HEK293 (cell line): ENCODE measurements at regions not wholly inside any gene's neighbourhood (a gene's known extent, or its start where the extent isn't known, plus 50 kb on each side); places are given as distances from the start of the nearest gene placed in this dataset.
A peak's percentile ranks its signal among the peaks of the same experiment; 100 is the strongest.

ENCODE experiments used
- CTCF ChIA-PET: fragments of 350-600 bp; formaldehyde crosslinking; extraction: SDS; loops from one replicate; lab custom pipeline; 2021; ENCODE audit warnings: antibody characterized with exemption; lab: Yijun Ruan, JAX
- POLR2A ChIA-PET: fragments of 300-600 bp; formaldehyde crosslinking; extraction: SDS; loops from one replicate; lab custom pipeline; 2020; ENCODE audit warnings: antibody characterized with exemption, inconsistent platforms; lab: Yijun Ruan, JAX
- H3K27ac ChIP-seq: fragments of 200-500 bp; sonication (Bioruptor generic); 2 replicates; pipeline ENCODE4 v1.5.1; 2014; ENCODE audit warnings: low read depth, low read length, control low read depth, inconsistent platforms; ENCODE audit errors: extremely low read depth
- H3K36me3 ChIP-seq, 2 experiments: fragments of 200-500 bp in 1 of 2; sonication (Bioruptor generic) in 1 of 2; 1 replicate in 1 of 2; 2 replicates in 1 of 2; pipeline ENCODE4 v1.5.1; 2014 to 2017; ENCODE audit warnings: inconsistent platforms in 2 of 2, low read length in 2 of 2; ENCODE audit not compliant: control insufficient read depth in 2 of 2, insufficient read depth in 1 of 2
- H3K4me1 ChIP-seq: fragments of 200-500 bp; sonication (Bioruptor generic); 2 replicates; pipeline ENCODE4 v1.5.1; 2014; ENCODE audit warnings: mild to moderate bottlenecking, low read length, inconsistent platforms; ENCODE audit not compliant: control insufficient read depth, insufficient read depth
- H3K4me3 ChIP-seq: 2 replicates; pipeline ENCODE4 v1.5.1; 2011; ENCODE audit warnings: low read depth, mild to moderate bottlenecking, control low read depth, low read length, moderate library complexity
- H3K9me3 ChIP-seq: fragments of 200-500 bp; sonication (Bioruptor generic); 2 replicates; pipeline ENCODE4 v1.5.1; 2014; ENCODE audit warnings: low read depth, low read length, inconsistent platforms; ENCODE audit not compliant: control insufficient read depth, insufficient read depth
- GLI2 ChIP-seq: fragments of 450-650 bp; formaldehyde crosslinking; IDR thresholded peaks from 2 replicates; pipeline ENCODE4; 2017; ENCODE audit warnings: missing biosample characterization, missing genetic modification characterization, low read depth, borderline replicate concordance
- GLIS2 ChIP-seq: fragments of 450-650 bp; formaldehyde crosslinking; IDR thresholded peaks from 2 replicates; pipeline ENCODE4 v1.5.1; 2016; ENCODE audit warnings: missing biosample characterization, missing genetic modification characterization
- KLF1 ChIP-seq: fragments of 450-650 bp; formaldehyde crosslinking; IDR thresholded peaks from 2 replicates; pipeline ENCODE4 v1.5.1; 2016; ENCODE audit warnings: missing biosample characterization, missing genetic modification characterization
- REPIN1 ChIP-seq: fragments of 450-650 bp; formaldehyde crosslinking; IDR thresholded peaks from 2 replicates; pipeline ENCODE4 v1.5.1; 2017; ENCODE audit warnings: missing biosample characterization, missing genetic modification characterization, low read depth
- TCF7L2 ChIP-seq: IDR thresholded peaks from 2 replicates; pipeline ENCODE4 v1.6.1; 2011; ENCODE audit warnings: low read depth, mild to moderate bottlenecking, inconsistent platforms, low read length, moderate library complexity, borderline replicate concordance
- ZBTB20 ChIP-seq: fragments of 450-650 bp; formaldehyde crosslinking; IDR thresholded peaks from 2 replicates; pipeline ENCODE4 v1.5.1; 2016; ENCODE audit warnings: missing biosample characterization, missing genetic modification characterization
- ZFHX2 ChIP-seq: fragments of 450-650 bp; formaldehyde crosslinking; conservative IDR thresholded peaks from 2 replicates; pipeline ENCODE4 v1.5.1; 2016; ENCODE audit warnings: missing biosample characterization, missing genetic modification characterization
- ZNF121 ChIP-seq: fragments of 450-650 bp; formaldehyde crosslinking; IDR thresholded peaks from 2 replicates; pipeline ENCODE4 v1.5.1; 2016; ENCODE audit warnings: missing biosample characterization, missing genetic modification characterization
- ZNF16 ChIP-seq: fragments of 450-650 bp; formaldehyde crosslinking; IDR thresholded peaks from 2 replicates; pipeline ENCODE4 v1.5.1; 2016; ENCODE audit warnings: low read depth, missing biosample characterization, missing genetic modification characterization
- ZNF302 ChIP-seq: fragments of 450-650 bp; formaldehyde crosslinking; IDR thresholded peaks from 2 replicates; pipeline ENCODE4 v1.5.1; 2016; ENCODE audit warnings: missing biosample characterization, missing genetic modification characterization, low read depth
- ZNF37A ChIP-seq: fragments of 450-650 bp; IDR thresholded peaks from 2 replicates; pipeline ENCODE4 v1.5.1; 2018; ENCODE audit warnings: missing biosample characterization, missing genetic modification characterization
- ZNF423 ChIP-seq: fragments of 450-650 bp; formaldehyde crosslinking; IDR thresholded peaks from 2 replicates; pipeline ENCODE4 v1.5.1; 2016; ENCODE audit warnings: missing biosample characterization, missing genetic modification characterization
- ZNF433 ChIP-seq: fragments of 450-650 bp; formaldehyde crosslinking; IDR thresholded peaks from 2 replicates; pipeline ENCODE4 v1.5.1; 2016; ENCODE audit warnings: missing biosample characterization, missing genetic modification characterization, low read depth
- ZNF521 ChIP-seq: fragments of 450-650 bp; formaldehyde crosslinking; IDR thresholded peaks from 2 replicates; pipeline ENCODE4 v1.5.1; 2017; ENCODE audit warnings: missing biosample characterization, mild to moderate bottlenecking, missing genetic modification characterization
- ZNF544 ChIP-seq: fragments of 450-650 bp; formaldehyde crosslinking; IDR thresholded peaks from 2 replicates; pipeline ENCODE4 v1.5.0; 2017; ENCODE audit warnings: missing biosample characterization, missing genetic modification characterization
- ZNF558 ChIP-seq: fragments of 450-650 bp; formaldehyde crosslinking; IDR thresholded peaks from 2 replicates; pipeline ENCODE4 v1.5.1; 2016; ENCODE audit warnings: missing biosample characterization, missing genetic modification characterization
- ZNF654 ChIP-seq: fragments of 450-650 bp; formaldehyde crosslinking; IDR thresholded peaks from 2 replicates; pipeline ENCODE4 v1.5.1; 2016; ENCODE audit warnings: low read depth, missing biosample characterization, missing genetic modification characterization
- ZNF660 ChIP-seq: fragments of 450-650 bp; IDR thresholded peaks from 2 replicates; pipeline ENCODE4 v1.5.1; 2018; ENCODE audit warnings: missing biosample characterization, mild to moderate bottlenecking, missing genetic modification characterization
- TF ChIP-seq, protein P1 (sequence below): fragments of 450-650 bp; formaldehyde crosslinking; IDR thresholded peaks from 2 replicates; pipeline ENCODE4 v1.5.1; 2016; ENCODE audit warnings: missing biosample characterization, missing genetic modification characterization
- TF ChIP-seq, protein P2 (sequence below): fragments of 450-650 bp; formaldehyde crosslinking; IDR thresholded peaks from 2 replicates; pipeline ENCODE4 v1.5.1; 2017; ENCODE audit warnings: missing biosample characterization, missing genetic modification characterization
- TF ChIP-seq, protein P3 (sequence below): fragments of 450-650 bp; formaldehyde crosslinking; IDR thresholded peaks from 2 replicates; pipeline ENCODE4 v1.5.1; 2016; ENCODE audit warnings: missing biosample characterization, missing genetic modification characterization
- TF ChIP-seq, protein P4 (sequence below): fragments of 450-650 bp; formaldehyde crosslinking; IDR thresholded peaks from 2 replicates; pipeline ENCODE4 v1.5.0; 2017; ENCODE audit warnings: missing biosample characterization, missing genetic modification characterization, borderline replicate concordance

DNA sequence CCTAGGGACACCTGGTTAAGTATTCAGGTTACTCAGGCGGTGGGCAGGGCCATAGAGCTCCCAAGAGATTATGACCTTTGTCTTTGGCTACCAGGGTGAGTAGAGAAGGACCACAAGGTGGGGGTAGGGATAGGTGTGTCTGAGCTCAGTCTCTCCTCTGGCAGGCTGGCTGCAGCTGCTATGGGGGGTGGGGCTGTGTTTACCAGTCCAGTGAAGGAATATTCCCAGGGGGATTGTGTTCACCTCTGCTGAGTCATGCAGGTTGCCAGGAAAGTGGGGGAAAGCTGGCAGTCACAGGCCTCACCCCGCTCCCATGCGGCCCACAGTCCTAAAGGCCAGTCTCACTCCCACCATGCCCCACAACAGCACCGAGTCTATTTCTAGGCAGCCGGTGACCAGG is 53.6 kb upstream of the POU5F2 start:
- POLR2A ChIA-PET: no interaction called here
- TF ChIP-seq ZNF302 (no peak), KLF1 (tag by site-specific recombination) (peak; percentile 36; the same call in 1 of the 2 replicates)
- TF ChIP-seq, protein P1, sequence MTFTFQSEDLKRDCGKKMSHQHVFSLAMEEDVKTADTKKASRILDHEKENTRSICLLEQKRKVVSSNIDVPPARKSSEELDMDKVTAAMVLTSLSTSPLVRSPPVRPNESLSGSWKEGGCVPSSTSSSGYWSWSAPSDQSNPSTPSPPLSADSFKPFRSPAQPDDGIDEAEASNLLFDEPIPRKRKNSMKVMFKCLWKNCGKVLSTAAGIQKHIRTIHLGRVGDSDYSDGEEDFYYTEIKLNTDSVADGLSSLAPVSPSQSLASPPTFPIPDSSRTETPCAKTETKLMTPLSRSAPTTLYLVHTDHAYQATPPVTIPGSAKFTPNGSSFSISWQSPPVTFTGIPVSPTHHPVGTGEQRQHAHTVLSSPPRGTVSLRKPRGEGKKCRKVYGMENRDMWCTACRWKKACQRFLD (tag by site-specific recombination): no peak
- TF ChIP-seq, protein P2, sequence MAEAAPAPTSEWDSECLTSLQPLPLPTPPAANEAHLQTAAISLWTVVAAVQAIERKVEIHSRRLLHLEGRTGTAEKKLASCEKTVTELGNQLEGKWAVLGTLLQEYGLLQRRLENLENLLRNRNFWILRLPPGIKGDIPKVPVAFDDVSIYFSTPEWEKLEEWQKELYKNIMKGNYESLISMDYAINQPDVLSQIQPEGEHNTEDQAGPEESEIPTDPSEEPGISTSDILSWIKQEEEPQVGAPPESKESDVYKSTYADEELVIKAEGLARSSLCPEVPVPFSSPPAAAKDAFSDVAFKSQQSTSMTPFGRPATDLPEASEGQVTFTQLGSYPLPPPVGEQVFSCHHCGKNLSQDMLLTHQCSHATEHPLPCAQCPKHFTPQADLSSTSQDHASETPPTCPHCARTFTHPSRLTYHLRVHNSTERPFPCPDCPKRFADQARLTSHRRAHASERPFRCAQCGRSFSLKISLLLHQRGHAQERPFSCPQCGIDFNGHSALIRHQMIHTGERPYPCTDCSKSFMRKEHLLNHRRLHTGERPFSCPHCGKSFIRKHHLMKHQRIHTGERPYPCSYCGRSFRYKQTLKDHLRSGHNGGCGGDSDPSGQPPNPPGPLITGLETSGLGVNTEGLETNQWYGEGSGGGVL (tag by site-specific recombination): peak; percentile 50; the same call in 1 of the 2 replicates
- Histone ChIP-seq H3K4me1 (no peaks in the 10 kb centered on the region), H3K9me3 (no peaks in the 10 kb centered on the region), H3K4me3 (no peak overlapping the region), H3K36me3 (no peaks in the 10 kb centered on the region), H3K27ac (no peak overlapping the region)
- CTCF ChIA-PET: interaction anchor here (0.6 kb wide), 1 partner anchor 236 kb away, joined by 3 read pairs; no protein-coding TSS in a partner anchor

DNA sequence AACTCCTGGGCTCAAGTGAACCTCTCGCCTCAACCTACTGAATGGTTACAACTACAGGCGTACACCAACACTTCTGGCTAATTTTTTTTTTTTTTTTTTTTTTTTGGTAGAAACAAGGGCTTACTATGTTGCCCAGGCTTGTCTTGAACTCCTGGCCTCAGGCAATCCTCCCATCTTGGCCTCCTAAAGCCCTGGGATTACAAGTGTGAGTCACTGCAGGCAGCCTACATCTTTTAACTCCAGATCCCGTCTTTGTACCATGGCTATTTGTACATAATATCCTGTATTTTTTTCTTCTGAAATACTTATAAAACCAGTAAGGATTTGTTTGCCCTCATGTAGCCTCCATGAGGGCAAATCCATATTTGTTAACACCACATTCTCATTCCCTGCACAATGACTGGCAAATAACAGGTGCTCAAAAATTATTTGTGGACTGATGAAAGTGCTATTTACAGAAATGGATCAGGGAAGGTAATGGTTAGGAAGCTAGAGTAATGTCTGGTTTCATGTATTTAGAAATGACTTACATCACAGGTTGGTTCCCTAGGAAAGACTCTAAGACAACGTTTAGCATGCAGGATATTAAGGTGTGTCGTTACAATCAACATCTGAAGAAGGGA is 51.9 kb upstream of the POU5F2 start:
- Histone ChIP-seq H3K4me3 (no peak overlapping the region), H3K27ac (no peak overlapping the region), H3K4me1 (0 out of 2 replicates have a peak, but pooled peaks cover 2% of the 10 kb centered on the region), H3K9me3 (no peaks in the 10 kb centered on the region), H3K36me3 (no peaks in the 10 kb centered on the region)
- TF ChIP-seq GLI2 (no peak), ZNF16 (tag by site-specific recombination) (no peak), TCF7L2 (no peak), ZNF654 (tag by site-specific recombination) (no peak), ZNF544 (tag by site-specific recombination) (no peak), ZNF121 (tag by site-specific recombination) (no peak), ZNF558 (tag by site-specific recombination) (no peak), GLIS2 (tag by site-specific recombination) (no peak), ZNF37A (tag by site-specific recombination) (no peak), ZNF660 (tag by site-specific recombination) (no peak), ZNF433 (no peak), ZNF423 (tag by site-specific recombination) (no peak), ZFHX2 (tag by site-specific recombination) (no peak), ZBTB20 (tag by site-specific recombination) (no peak), ZNF521 (no peak), REPIN1 (tag by site-specific recombination) (no peak)
- TF ChIP-seq, protein P3, sequence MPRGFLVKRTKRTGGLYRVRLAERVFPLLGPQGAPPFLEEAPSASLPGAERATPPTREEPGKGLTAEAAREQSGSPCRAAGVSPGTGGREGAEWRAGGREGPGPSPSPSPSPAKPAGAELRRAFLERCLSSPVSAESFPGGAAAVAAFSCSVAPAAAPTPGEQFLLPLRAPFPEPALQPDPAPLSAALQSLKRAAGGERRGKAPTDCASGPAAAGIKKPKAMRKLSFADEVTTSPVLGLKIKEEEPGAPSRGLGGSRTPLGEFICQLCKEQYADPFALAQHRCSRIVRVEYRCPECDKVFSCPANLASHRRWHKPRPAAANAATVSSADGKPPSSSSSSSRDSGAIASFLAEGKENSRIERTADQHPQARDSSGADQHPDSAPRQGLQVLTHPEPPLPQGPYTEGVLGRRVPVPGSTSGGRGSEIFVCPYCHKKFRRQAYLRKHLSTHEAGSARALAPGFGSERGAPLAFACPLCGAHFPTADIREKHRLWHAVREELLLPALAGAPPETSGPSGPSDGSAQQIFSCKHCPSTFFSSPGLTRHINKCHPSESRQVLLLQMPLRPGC (tag by site-specific recombination): no peak
- TF ChIP-seq, protein P4, sequence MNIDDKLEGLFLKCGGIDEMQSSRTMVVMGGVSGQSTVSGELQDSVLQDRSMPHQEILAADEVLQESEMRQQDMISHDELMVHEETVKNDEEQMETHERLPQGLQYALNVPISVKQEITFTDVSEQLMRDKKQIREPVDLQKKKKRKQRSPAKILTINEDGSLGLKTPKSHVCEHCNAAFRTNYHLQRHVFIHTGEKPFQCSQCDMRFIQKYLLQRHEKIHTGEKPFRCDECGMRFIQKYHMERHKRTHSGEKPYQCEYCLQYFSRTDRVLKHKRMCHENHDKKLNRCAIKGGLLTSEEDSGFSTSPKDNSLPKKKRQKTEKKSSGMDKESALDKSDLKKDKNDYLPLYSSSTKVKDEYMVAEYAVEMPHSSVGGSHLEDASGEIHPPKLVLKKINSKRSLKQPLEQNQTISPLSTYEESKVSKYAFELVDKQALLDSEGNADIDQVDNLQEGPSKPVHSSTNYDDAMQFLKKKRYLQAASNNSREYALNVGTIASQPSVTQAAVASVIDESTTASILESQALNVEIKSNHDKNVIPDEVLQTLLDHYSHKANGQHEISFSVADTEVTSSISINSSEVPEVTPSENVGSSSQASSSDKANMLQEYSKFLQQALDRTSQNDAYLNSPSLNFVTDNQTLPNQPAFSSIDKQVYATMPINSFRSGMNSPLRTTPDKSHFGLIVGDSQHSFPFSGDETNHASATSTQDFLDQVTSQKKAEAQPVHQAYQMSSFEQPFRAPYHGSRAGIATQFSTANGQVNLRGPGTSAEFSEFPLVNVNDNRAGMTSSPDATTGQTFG: no peak
- ChIA-PET CTCF (interaction anchor here (0.7 kb wide), 1 partner anchor 8 kb away, joined by 3 read pairs; no protein-coding TSS in a partner anchor), POLR2A (no interaction called here)
